Neural cell (in vitro differentiated cells): ENCODE measurements at regions not wholly inside any gene's neighbourhood (a gene's known extent, or its start where the extent isn't known, plus 50 kb on each side); places are given as distances from the start of the nearest gene placed in this dataset.

Source experiments
- H2AFZ ChIP-seq: fragments of 200-600, 300-800 bp; sonication (generic), shearing (Covaris generic); 2 replicates; pipeline ENCODE4 v1.6.0; 2014; ENCODE audit warnings: low read depth, mild to moderate bottlenecking, antibody characterized with exemption, low read length, moderate library complexity
- H3F3A ChIP-seq: fragments of 200-600 bp; shearing (Covaris generic); 2 replicates; pipeline ENCODE4 v1.6.1; 2016; ENCODE audit warnings: mild to moderate bottlenecking, moderate library complexity, mixed read lengths, antibody characterized with exemption, low read length; ENCODE audit not compliant: insufficient read depth, poor library complexity, severe bottlenecking
- H3K27ac ChIP-seq: fragments of 200-600, 300-800 bp; sonication (generic), shearing (Covaris generic); 2 replicates; pipeline ENCODE4 v1.5.1; 2014; ENCODE audit warnings: mild to moderate bottlenecking, low read length, moderate library complexity
- H3K27me3 ChIP-seq: fragments of 300-800, 200-600 bp; sonication (generic), shearing (Covaris generic); 2 replicates; pipeline ENCODE4 v1.6.0; 2014; ENCODE audit warnings: mild to moderate bottlenecking, low read depth, low read length, moderate library complexity; ENCODE audit not compliant: insufficient read depth
- H3K36me3 ChIP-seq: fragments of 300-800, 200-600 bp; sonication (generic), shearing (Covaris generic); 2 replicates; pipeline ENCODE4 v1.5.1; 2014; ENCODE audit warnings: mild to moderate bottlenecking, antibody characterized with exemption, low read length, moderate library complexity; ENCODE audit not compliant: insufficient read depth
- H3K4me2 ChIP-seq: fragments of 300-800, 200-600 bp; sonication (generic), shearing (Covaris generic); 2 replicates; pipeline ENCODE4 v1.6.0; 2014; ENCODE audit warnings: mild to moderate bottlenecking, low read length
- H3K4me3 ChIP-seq: fragments of 300-800, 200-600 bp; sonication (generic), shearing (Covaris generic); 2 replicates; pipeline ENCODE4 v1.5.1; 2014; ENCODE audit warnings: mild to moderate bottlenecking, low read length, moderate library complexity
- H3K79me2 ChIP-seq: fragments of 200-600 bp; shearing (Covaris generic); replicated peaks from 2 replicates; pipeline ENCODE4 v1.6.0; 2014; ENCODE audit warnings: mild to moderate bottlenecking, low read length, moderate library complexity; ENCODE audit not compliant: insufficient read depth
- H3K9ac ChIP-seq: fragments of 300-800, 200-600 bp; sonication (generic), shearing (Covaris generic); 2 replicates; pipeline ENCODE4 v1.6.1; 2016; ENCODE audit warnings: mild to moderate bottlenecking, low read length, mixed read lengths
- H3K9me2 ChIP-seq: fragments of 200-600 bp; shearing (Covaris generic); 2 replicates; pipeline ENCODE4 v1.6.1; 2016; ENCODE audit warnings: mild to moderate bottlenecking, low read length, mixed read lengths; ENCODE audit not compliant: insufficient read depth
- H3K9me3 ChIP-seq: fragments of 200-600, 300-800 bp; sonication (generic), shearing (Covaris generic); 2 replicates; pipeline ENCODE4 v1.6.1; 2016; ENCODE audit warnings: mild to moderate bottlenecking, mixed run types, low read length, moderate library complexity, mixed read lengths
- H4K20me1 ChIP-seq: fragments of 200-600 bp; shearing (Covaris generic); 2 replicates; pipeline ENCODE4 v1.6.1; 2016; ENCODE audit warnings: mild to moderate bottlenecking, mixed run types; ENCODE audit not compliant: insufficient read depth
- EP300 ChIP-seq: fragments of 450-650 bp; conservative IDR thresholded peaks from 2 replicates; pipeline ENCODE4 v1.6.1; 2014; ENCODE audit warnings: antibody characterized with exemption, mild to moderate bottlenecking, moderate library complexity; ENCODE audit not compliant: poor library complexity, severe bottlenecking
- EZH2 ChIP-seq: fragments of 200-600, 300-800 bp; shearing (Covaris generic), sonication (generic); IDR thresholded peaks from 2 replicates; pipeline ENCODE4 v1.6.1; 2014; ENCODE audit warnings: antibody characterized with exemption, low read length, borderline replicate concordance, mild to moderate bottlenecking; ENCODE audit not compliant: insufficient read depth, poor library complexity, severe bottlenecking
- MXI1 ChIP-seq: fragments of 450-650 bp; conservative IDR thresholded peaks from 2 replicates; pipeline ENCODE4 v1.6.1; 2014; ENCODE audit warnings: antibody characterized with exemption, mild to moderate bottlenecking; ENCODE audit not compliant: poor library complexity, severe bottlenecking
- POLR2AphosphoS5 ChIP-seq: IDR thresholded peaks from 2 replicates; pipeline ENCODE4 v1.6.1; 2012
- RAD21 ChIP-seq: fragments of 450-650 bp; conservative IDR thresholded peaks from 2 replicates; pipeline ENCODE4 v1.6.1; 2014; ENCODE audit warnings: antibody characterized with exemption, mild to moderate bottlenecking, moderate library complexity
- SMC3 ChIP-seq: fragments of 450-650 bp; conservative IDR thresholded peaks from 2 replicates; pipeline ENCODE4 v1.6.1; 2014; ENCODE audit warnings: antibody characterized with exemption, mild to moderate bottlenecking, moderate library complexity; ENCODE audit not compliant: poor library complexity
- TAF1 ChIP-seq: IDR thresholded peaks from 2 replicates; pipeline ENCODE4 v1.6.1; 2012; ENCODE audit warnings: low read depth
- TF ChIP-seq, protein P1 (sequence below): IDR thresholded peaks from 2 replicates; pipeline ENCODE4 v1.6.1; 2012; ENCODE audit warnings: borderline replicate concordance
- TF ChIP-seq, protein P2 (sequence below): fragments of 450-650 bp; IDR thresholded peaks from 2 replicates; pipeline ENCODE4 v1.5.1; 2014; ENCODE audit warnings: antibody characterized with exemption, mild to moderate bottlenecking, moderate library complexity; ENCODE audit not compliant: poor library complexity, severe bottlenecking

DNA sequence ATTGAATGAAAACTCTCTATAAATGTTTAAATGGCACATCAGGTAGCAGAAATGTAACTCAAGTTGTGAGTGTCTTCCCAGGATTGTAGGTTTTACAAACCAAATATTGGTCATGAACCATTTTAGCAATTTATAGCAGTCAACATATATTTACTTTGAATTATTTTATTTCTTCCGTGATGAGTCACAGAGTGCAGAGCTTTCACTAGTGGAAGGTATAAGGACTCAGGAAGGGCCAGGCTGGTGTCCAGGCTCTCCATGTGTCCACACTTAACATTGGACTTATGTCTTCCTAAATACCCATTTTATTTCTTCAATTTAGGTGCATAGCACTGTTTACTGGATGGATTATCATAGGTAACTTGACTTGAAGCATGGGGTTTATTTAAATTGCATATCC is 120.9 kb downstream of the OLIG3 start:
- H3K9me3 ChIP-seq = no peaks in the 10 kb centered on the region
- no peaks in the 10 kb centered on the region for H3K36me3 ChIP-seq
- TF ChIP-seq, protein P1, sequence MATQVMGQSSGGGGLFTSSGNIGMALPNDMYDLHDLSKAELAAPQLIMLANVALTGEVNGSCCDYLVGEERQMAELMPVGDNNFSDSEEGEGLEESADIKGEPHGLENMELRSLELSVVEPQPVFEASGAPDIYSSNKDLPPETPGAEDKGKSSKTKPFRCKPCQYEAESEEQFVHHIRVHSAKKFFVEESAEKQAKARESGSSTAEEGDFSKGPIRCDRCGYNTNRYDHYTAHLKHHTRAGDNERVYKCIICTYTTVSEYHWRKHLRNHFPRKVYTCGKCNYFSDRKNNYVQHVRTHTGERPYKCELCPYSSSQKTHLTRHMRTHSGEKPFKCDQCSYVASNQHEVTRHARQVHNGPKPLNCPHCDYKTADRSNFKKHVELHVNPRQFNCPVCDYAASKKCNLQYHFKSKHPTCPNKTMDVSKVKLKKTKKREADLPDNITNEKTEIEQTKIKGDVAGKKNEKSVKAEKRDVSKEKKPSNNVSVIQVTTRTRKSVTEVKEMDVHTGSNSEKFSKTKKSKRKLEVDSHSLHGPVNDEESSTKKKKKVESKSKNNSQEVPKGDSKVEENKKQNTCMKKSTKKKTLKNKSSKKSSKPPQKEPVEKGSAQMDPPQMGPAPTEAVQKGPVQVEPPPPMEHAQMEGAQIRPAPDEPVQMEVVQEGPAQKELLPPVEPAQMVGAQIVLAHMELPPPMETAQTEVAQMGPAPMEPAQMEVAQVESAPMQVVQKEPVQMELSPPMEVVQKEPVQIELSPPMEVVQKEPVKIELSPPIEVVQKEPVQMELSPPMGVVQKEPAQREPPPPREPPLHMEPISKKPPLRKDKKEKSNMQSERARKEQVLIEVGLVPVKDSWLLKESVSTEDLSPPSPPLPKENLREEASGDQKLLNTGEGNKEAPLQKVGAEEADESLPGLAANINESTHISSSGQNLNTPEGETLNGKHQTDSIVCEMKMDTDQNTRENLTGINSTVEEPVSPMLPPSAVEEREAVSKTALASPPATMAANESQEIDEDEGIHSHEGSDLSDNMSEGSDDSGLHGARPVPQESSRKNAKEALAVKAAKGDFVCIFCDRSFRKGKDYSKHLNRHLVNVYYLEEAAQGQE = no peak
- no peak for TF ChIP-seq SMC3
- TF ChIP-seq EP300 = no peak
- no peak for TF ChIP-seq EZH2
- TF ChIP-seq POLR2AphosphoS5 = no peak
- TF ChIP-seq RAD21 = no peak
- TF ChIP-seq, protein P2, sequence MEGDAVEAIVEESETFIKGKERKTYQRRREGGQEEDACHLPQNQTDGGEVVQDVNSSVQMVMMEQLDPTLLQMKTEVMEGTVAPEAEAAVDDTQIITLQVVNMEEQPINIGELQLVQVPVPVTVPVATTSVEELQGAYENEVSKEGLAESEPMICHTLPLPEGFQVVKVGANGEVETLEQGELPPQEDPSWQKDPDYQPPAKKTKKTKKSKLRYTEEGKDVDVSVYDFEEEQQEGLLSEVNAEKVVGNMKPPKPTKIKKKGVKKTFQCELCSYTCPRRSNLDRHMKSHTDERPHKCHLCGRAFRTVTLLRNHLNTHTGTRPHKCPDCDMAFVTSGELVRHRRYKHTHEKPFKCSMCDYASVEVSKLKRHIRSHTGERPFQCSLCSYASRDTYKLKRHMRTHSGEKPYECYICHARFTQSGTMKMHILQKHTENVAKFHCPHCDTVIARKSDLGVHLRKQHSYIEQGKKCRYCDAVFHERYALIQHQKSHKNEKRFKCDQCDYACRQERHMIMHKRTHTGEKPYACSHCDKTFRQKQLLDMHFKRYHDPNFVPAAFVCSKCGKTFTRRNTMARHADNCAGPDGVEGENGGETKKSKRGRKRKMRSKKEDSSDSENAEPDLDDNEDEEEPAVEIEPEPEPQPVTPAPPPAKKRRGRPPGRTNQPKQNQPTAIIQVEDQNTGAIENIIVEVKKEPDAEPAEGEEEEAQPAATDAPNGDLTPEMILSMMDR = no peak
- no peak for TF ChIP-seq MXI1
- TF ChIP-seq TAF1 = no peak
- no peaks in the 10 kb centered on the region for H3K79me2 ChIP-seq
- H2AFZ ChIP-seq = no peak overlapping the region
- H3K4me2 ChIP-seq = no peak overlapping the region
- H3K27ac ChIP-seq = no peak overlapping the region
- H3K4me3 ChIP-seq = no peak overlapping the region
- no peaks in the 10 kb centered on the region for H3K9me2 ChIP-seq
- no peak overlapping the region for H3K9ac ChIP-seq
- no peaks in the 10 kb centered on the region for H4K20me1 ChIP-seq
- H3K27me3 ChIP-seq = no peaks in the 10 kb centered on the region
- H3F3A ChIP-seq = no peaks in the 10 kb centered on the region

DNA sequence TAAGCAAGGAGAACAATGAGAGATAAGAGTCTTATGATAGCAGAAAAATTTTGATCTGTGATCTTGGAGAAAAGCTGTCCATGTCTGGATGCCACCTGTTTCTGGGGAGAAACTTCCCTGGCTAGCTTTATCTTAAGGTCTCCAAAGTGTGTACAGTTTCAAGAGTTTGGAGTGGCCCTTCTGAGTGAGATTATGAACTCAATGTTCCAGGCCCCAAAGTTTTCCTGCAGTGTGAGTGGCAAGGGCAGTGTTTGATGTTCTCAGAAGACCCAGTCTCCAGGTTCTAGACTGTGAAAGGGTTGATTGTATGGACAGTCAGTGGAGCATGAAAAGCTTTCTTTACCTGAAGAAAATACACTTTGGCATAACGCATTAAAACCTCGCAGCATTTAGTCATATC is 121.7 kb downstream of the OLIG3 start:
- H3K9ac ChIP-seq = no peak overlapping the region
- H3F3A ChIP-seq = no peaks in the 10 kb centered on the region
- no peaks in the 10 kb centered on the region for H3K9me2 ChIP-seq
- no peaks in the 10 kb centered on the region for H4K20me1 ChIP-seq
- no peaks in the 10 kb centered on the region for H3K79me2 ChIP-seq
- H2AFZ ChIP-seq = no peak overlapping the region
- no peaks in the 10 kb centered on the region for H3K36me3 ChIP-seq
- no peaks in the 10 kb centered on the region for H3K27me3 ChIP-seq
- H3K4me2 ChIP-seq = no peak overlapping the region
- H3K4me3 ChIP-seq = no peak overlapping the region
- H3K9me3 ChIP-seq = no peaks in the 10 kb centered on the region
- H3K27ac ChIP-seq = no peak overlapping the region
- TF ChIP-seq RAD21 (no peak), EP300 (no peak), POLR2AphosphoS5 (no peak), EZH2 (no peak), SMC3 (no peak), MXI1 (no peak), TAF1 (no peak)
- TF ChIP-seq, protein P2 = no peak
- TF ChIP-seq, protein P1 = no peak
